ENCODE measurements at regions not wholly inside any gene's neighbourhood (a gene's known extent, or its start where the extent isn't known, plus 50 kb on each side); places are given as distances from the start of the nearest gene placed in this dataset.

GRCh38 chr7:114104035-114104434 lies 185.2 kb upstream of the PPP1R3A start:
- TF ChIP-seq EZH2 (IDR thresholded peaks at IDR 0.05; ENCODE audit: borderline replicate concordance, low read length) (no peak), CTCF (conservative IDR thresholded peaks at IDR 0.05 in 1 of 2, IDR thresholded peaks at IDR 0.05 in 1 of 2; ENCODE audit: extremely low read depth in 1 of 2, insufficient read depth in 1 of 2, low read depth in 1 of 2, low read length in 2 of 2) (no peak)
